MM.1S (cell line): ENCODE measurements at regions not wholly inside any gene's neighbourhood (a gene's known extent, or its start where the extent isn't known, plus 50 kb on each side); places are given as distances from the start of the nearest gene placed in this dataset.

Experiments used
- EZH2 ChIP-seq: fragments of 300-600 bp; sonication (generic); optimal IDR thresholded peaks from 2 replicates; pipeline ENCODE3; 2017; ENCODE audit warnings: low read depth, mild to moderate bottlenecking, antibody characterized with exemption, low read length, mixed read lengths
- EZH2phosphoT487 ChIP-seq: fragments of 300-600 bp; sonication (generic); IDR thresholded peaks from 2 replicates; pipeline ENCODE4 v1.6.1; 2018; ENCODE audit warnings: antibody characterized with exemption, low read length
- TF ChIP-seq, protein P1 (sequence below): fragments of 300-600 bp; sonication (generic); IDR thresholded peaks from 2 replicates; pipeline ENCODE4 v1.5.1; 2016; ENCODE audit warnings: antibody characterized with exemption, low read length, mixed read lengths

DNA sequence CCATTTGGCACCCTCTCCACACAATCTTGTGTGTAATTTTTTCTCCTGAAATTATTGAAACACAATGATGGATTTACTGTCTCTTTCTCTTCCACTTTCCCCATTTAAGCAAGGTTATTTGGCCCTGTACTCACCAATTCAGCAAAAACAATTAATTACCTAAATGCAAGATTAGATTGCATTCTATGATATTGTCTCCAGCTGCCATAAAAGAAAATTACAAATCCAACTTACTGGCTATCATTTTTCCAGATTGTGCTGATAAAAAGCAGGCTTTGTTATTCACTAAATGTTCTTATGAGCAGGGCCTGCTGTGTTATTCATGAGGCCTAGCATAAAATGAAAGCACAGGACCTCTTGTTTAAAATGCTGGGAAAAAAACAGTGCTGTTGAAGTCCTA is 95.8 kb upstream of the IRAK1BP1 start:
- TF ChIP-seq, protein P1, sequence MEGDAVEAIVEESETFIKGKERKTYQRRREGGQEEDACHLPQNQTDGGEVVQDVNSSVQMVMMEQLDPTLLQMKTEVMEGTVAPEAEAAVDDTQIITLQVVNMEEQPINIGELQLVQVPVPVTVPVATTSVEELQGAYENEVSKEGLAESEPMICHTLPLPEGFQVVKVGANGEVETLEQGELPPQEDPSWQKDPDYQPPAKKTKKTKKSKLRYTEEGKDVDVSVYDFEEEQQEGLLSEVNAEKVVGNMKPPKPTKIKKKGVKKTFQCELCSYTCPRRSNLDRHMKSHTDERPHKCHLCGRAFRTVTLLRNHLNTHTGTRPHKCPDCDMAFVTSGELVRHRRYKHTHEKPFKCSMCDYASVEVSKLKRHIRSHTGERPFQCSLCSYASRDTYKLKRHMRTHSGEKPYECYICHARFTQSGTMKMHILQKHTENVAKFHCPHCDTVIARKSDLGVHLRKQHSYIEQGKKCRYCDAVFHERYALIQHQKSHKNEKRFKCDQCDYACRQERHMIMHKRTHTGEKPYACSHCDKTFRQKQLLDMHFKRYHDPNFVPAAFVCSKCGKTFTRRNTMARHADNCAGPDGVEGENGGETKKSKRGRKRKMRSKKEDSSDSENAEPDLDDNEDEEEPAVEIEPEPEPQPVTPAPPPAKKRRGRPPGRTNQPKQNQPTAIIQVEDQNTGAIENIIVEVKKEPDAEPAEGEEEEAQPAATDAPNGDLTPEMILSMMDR: no peak
- TF ChIP-seq EZH2phosphoT487: no peak
- TF ChIP-seq EZH2: no peak
